Caco-2 (cell line): ENCODE measurements at regions not wholly inside any gene's neighbourhood (a gene's known extent, or its start where the extent isn't known, plus 50 kb on each side); places are given as distances from the start of the nearest gene placed in this dataset.

Experiments used
- BruUV-seq: library from RNA; stranded (reverse); fragments of 400-500 nt; replicated peaks from 2 replicates; lab custom pipeline; 2021; lab: Mats Ljungman, UMichigan
- CTCF ChIA-PET: fragments of 300-600 bp; sonication (Branson Sonifier 250); formaldehyde crosslinking; loops from one replicate; lab custom pipeline; 2022; ENCODE audit warnings: antibody characterized with exemption; lab: Charles Lee
- POLR2A ChIA-PET: fragments of 300-600 bp; sonication (Branson Sonifier 250); formaldehyde crosslinking; loops from one replicate; lab custom pipeline; 2022; ENCODE audit warnings: antibody characterized with exemption; lab: Charles Lee
- DNase-seq, 2 experiments: peaks; one replicate each; pipeline versions ENCODE4 v3.0.0 to v3.0.0-alpha.2; 2020 to 2022
- H3K27me3 ChIP-seq: replicated peaks from 2 replicates; pipeline ENCODE4 v1.6.0; 2011; ENCODE audit warnings: low read length; ENCODE audit not compliant: control insufficient read depth, insufficient read depth
- H3K36me3 ChIP-seq: 2 replicates; pipeline ENCODE4 v1.5.1; 2011; ENCODE audit warnings: low read length; ENCODE audit not compliant: control insufficient read depth, insufficient read depth
- H3K4me1 ChIP-seq: fragments of 250-450 bp; sonication (Bioruptor Pico); 2 replicates; pipeline ENCODE4 v1.5.1; 2020; ENCODE audit warnings: mild to moderate bottlenecking
- H3K4me3 ChIP-seq: 2 replicates; pipeline ENCODE4 v1.5.1; 2011; ENCODE audit warnings: low read depth, mild to moderate bottlenecking, control low read depth, low read length
- H3K9me3 ChIP-seq: fragments of 250-450 bp; sonication (Bioruptor Pico); 2 replicates; pipeline ENCODE4 v1.5.1; 2020; ENCODE audit warnings: mild to moderate bottlenecking, moderate library complexity
- H3K27ac Mint-ChIP-seq: one replicate; pipeline ENCODE4 v1.8.0; 2022; ENCODE audit warnings: mixed read lengths; ENCODE audit not compliant: unreplicated experiment
- H3K27me3 Mint-ChIP-seq: one replicate; pipeline ENCODE4 v1.8.0; 2022; ENCODE audit warnings: mixed read lengths; ENCODE audit not compliant: insufficient read depth, unreplicated experiment
- H3K36me3 Mint-ChIP-seq: one replicate; pipeline ENCODE4 v1.8.0; 2022; ENCODE audit warnings: mild to moderate bottlenecking, mixed read lengths; ENCODE audit not compliant: insufficient read depth, unreplicated experiment
- H3K4me1 Mint-ChIP-seq: one replicate; pipeline ENCODE4 v1.8.0; 2022; ENCODE audit warnings: low read depth, mixed read lengths; ENCODE audit not compliant: unreplicated experiment
- H3K4me3 Mint-ChIP-seq: one replicate; pipeline ENCODE4 v1.8.0; 2022; ENCODE audit warnings: mild to moderate bottlenecking, moderate library complexity, mixed read lengths; ENCODE audit not compliant: unreplicated experiment
- H3K9me3 Mint-ChIP-seq: one replicate; pipeline ENCODE4 v1.8.0; 2022; ENCODE audit warnings: mixed read lengths; ENCODE audit not compliant: unreplicated experiment
- intact Hi-C: fragments of 100-400 bp; cut with micrococcal nuclease; formaldehyde crosslinking; loops from one replicate; pipeline ENCODE4 v1.10.0; 2022; ENCODE audit not compliant: unreplicated experiment
- TF ChIP-seq, protein P1 (sequence below), 2 experiments: fragments of 200-600 bp in 1 of 2; IDR thresholded peaks; 1 replicate in 1 of 2; 2 replicates in 1 of 2; pipeline versions ENCODE4 v1.5.1 to v1.8.0; 2011 to 2022; ENCODE audit warnings: antibody characterized with exemption in 1 of 2, control low read depth in 1 of 2, inconsistent platforms in 1 of 2, low read depth in 1 of 2, low read length in 1 of 2, mild to moderate bottlenecking in 1 of 2, moderate library complexity in 1 of 2; ENCODE audit not compliant: insufficient read depth in 1 of 2, severe bottlenecking in 1 of 2, unreplicated experiment in 1 of 2

DNA sequence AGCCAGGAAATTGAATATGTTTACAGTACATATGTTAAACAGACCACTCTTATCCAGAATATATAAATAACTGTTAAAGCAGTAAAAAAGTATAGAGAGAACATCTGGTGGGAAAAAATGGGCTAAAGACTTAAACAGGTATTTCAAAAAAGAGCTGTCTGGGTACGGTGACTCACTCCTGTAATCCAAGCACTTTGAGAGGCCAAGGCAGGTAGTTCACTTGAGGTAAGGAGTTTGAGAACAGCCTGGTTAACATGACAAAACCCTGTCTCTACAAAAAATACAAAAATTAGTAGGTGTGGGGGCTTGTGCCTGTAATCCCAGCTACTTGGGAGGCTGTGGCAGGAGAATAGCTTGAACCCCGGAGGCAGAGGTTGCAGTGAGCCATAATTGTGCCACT lies 171.4 kb upstream of the FSIP2 start:
- H3K4me3 ChIP-seq, result no peak overlapping the region
- Mint-ChIP-seq H3K4me3 (no peak overlapping the region), H3K9me3 (no peaks in the 10 kb centered on the region), H3K36me3 (no peaks in the 10 kb centered on the region), H3K4me1 (no peaks in the 10 kb centered on the region), H3K27me3 (no peaks in the 10 kb centered on the region), H3K27ac (no peak overlapping the region)
- DNase-seq, result no peak
- no peaks in the 10 kb centered on the region for H3K27me3 ChIP-seq
- H3K36me3 ChIP-seq, result no peaks in the 10 kb centered on the region
- ChIA-PET POLR2A (no interaction called here), CTCF (no interaction called here)
- intact Hi-C loops, result no loop called here
- TF ChIP-seq, protein P1, sequence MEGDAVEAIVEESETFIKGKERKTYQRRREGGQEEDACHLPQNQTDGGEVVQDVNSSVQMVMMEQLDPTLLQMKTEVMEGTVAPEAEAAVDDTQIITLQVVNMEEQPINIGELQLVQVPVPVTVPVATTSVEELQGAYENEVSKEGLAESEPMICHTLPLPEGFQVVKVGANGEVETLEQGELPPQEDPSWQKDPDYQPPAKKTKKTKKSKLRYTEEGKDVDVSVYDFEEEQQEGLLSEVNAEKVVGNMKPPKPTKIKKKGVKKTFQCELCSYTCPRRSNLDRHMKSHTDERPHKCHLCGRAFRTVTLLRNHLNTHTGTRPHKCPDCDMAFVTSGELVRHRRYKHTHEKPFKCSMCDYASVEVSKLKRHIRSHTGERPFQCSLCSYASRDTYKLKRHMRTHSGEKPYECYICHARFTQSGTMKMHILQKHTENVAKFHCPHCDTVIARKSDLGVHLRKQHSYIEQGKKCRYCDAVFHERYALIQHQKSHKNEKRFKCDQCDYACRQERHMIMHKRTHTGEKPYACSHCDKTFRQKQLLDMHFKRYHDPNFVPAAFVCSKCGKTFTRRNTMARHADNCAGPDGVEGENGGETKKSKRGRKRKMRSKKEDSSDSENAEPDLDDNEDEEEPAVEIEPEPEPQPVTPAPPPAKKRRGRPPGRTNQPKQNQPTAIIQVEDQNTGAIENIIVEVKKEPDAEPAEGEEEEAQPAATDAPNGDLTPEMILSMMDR (IDR thresholded peaks at IDR 0.05; ENCODE audit: insufficient read depth in 1 of 2, low read depth in 1 of 2, low read length in 1 of 2, severe bottlenecking in 1 of 2, unreplicated experiment in 1 of 2), result no peak
- no peaks in the 10 kb centered on the region for H3K4me1 ChIP-seq
- H3K9me3 ChIP-seq, result no peaks in the 10 kb centered on the region
- no TSS peak for BruUV-seq

DNA sequence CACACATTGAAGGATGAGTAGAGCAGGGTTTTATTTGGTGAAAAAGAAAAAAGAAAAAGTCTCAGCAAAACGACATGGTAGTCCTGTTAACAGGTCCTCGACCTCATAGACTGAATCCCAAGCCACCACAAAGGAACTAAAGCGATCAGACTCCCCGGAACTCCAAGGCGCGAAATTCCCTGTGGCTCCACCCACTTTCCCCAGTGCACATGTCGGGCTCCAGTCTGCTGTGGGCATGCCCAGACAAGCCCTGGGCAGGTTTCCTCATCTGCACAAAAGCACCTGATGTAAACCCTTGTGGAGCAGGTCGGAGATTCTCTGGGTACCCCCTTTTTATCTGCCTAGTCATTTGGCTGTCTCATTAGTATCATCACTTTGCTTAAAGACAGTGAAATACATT lies 170.7 kb upstream of the FSIP2 start:
- no peaks in the 10 kb centered on the region for H3K9me3 Mint-ChIP-seq
- Histone ChIP-seq H3K4me1 (no peaks in the 10 kb centered on the region), H3K9me3 (no peaks in the 10 kb centered on the region), H3K36me3 (no peaks in the 10 kb centered on the region), H3K27me3 (no peaks in the 10 kb centered on the region), H3K4me3 (no peak overlapping the region)
- H3K4me1 Mint-ChIP-seq, result no peaks in the 10 kb centered on the region
- CTCF ChIA-PET, result no interaction called here
- TF ChIP-seq, protein P1 (IDR thresholded peaks at IDR 0.05; ENCODE audit: insufficient read depth in 1 of 2, low read depth in 1 of 2, low read length in 1 of 2, severe bottlenecking in 1 of 2, unreplicated experiment in 1 of 2), result no peak
- no peak overlapping the region for H3K4me3 Mint-ChIP-seq
- H3K27ac Mint-ChIP-seq, result no peak overlapping the region
- POLR2A ChIA-PET, result no interaction called here
- BruUV-seq, result no TSS peak
- intact Hi-C loops, result no loop called here
- H3K36me3 Mint-ChIP-seq, result no peaks in the 10 kb centered on the region
- H3K27me3 Mint-ChIP-seq, result no peaks in the 10 kb centered on the region
- peak in 1 of 2 experiments; percentile 6 for DNase-seq

DNA sequence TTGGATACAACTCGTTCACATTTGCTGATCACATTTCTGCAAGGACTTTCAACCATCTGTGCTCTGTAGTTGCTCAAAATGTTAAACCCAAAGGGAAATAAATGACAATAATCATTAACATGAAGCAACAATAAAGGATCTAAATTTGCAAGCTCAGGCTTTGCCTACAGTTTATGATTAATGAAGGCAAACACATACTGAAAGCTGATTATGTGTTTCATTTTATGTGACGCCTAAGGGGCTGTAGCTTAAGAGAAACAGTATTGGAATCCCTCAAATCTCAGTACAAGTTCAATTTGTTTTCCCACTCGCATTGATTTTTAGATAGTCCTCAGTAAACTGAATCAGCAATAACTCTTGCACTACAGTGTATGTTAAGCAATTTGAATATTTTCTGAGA lies 160.3 kb upstream of the FSIP2 start:
- no TSS peak for BruUV-seq

More for the DNA sequence above, 160.3 kb upstream of the FSIP2 start:
- Mint-ChIP-seq H3K27ac (no peak overlapping the region), H3K36me3 (no peaks in the 10 kb centered on the region), H3K9me3 (no peaks in the 10 kb centered on the region), H3K4me3 (no peak overlapping the region), H3K27me3 (no peaks in the 10 kb centered on the region), H3K4me1 (no peaks in the 10 kb centered on the region)
- Histone ChIP-seq H3K9me3 (no peaks in the 10 kb centered on the region), H3K4me1 (no peaks in the 10 kb centered on the region), H3K36me3 (no peaks in the 10 kb centered on the region), H3K27me3 (no peaks in the 10 kb centered on the region), H3K4me3 (no peak overlapping the region)
- POLR2A ChIA-PET, result no interaction called here
- CTCF ChIA-PET, result no interaction called here
- TF ChIP-seq, protein P1 (IDR thresholded peaks at IDR 0.05; ENCODE audit: insufficient read depth in 1 of 2, low read depth in 1 of 2, low read length in 1 of 2, severe bottlenecking in 1 of 2, unreplicated experiment in 1 of 2), result no peak
- DNase-seq, result no peak
- intact Hi-C loops, result no loop called here
